ENCODE measurements at regions not wholly inside any gene's neighbourhood (a gene's known extent, or its start where the extent isn't known, plus 50 kb on each side); places are given as distances from the start of the nearest gene placed in this dataset.

- peak overlapping the region in 1 of 2 experiments; percentile 47; a peak in 1 of 4 replicates for H3K4me2 ChIP-seq (ENCODE audit: insufficient read depth in 1 of 2, low read depth in 2 of 2, low read length in 2 of 2)
- H3K79me2 ChIP-seq (ENCODE audit: control insufficient read depth in 1 of 2, insufficient read depth in 2 of 2, low read length in 2 of 2): no peaks in the 10 kb centered on the region
- H2AFZ ChIP-seq (ENCODE audit: low read length): no peak overlapping the region
- peak overlapping the region; percentile 73 for H2BK12ac ChIP-seq (ENCODE audit: low read depth, low read length)
- H2BK120ac ChIP-seq (replicated peaks; ENCODE audit: low read depth, low read length): peak overlapping the region; percentile 74
- H3K23ac ChIP-seq (ENCODE audit: insufficient read length): no peak overlapping the region
- H3K4me3 ChIP-seq (ENCODE audit: extremely low read depth in 1 of 4, insufficient read depth in 2 of 4, low read depth in 3 of 4, low read length in 4 of 4): peak overlapping the region in 1 of 4 experiments; percentile 30; a peak in 1 of 8 replicates
- no peaks in the 10 kb centered on the region for H3K9me3 ChIP-seq (ENCODE audit: insufficient read depth in 2 of 2, low read depth in 1 of 2, low read length in 1 of 2)
- no peaks in the 10 kb centered on the region for H3K36me3 ChIP-seq (ENCODE audit: control insufficient read depth in 2 of 4, insufficient read depth in 4 of 4, low read length in 3 of 4)
- peak overlapping the region; percentile 62 for H4K91ac ChIP-seq (replicated peaks; ENCODE audit: insufficient read length, low read length)
- H3K18ac ChIP-seq (ENCODE audit: extremely low read depth, low read length): no peak overlapping the region
- peak overlapping the region; percentile 38; the same call in 1 of the 2 replicates for H2BK5ac ChIP-seq (ENCODE audit: low read depth, low read length)
- H3K23me2 ChIP-seq (ENCODE audit: low read depth, low read length): no peaks in the 10 kb centered on the region; the same call in 1 of the 2 replicates
- H4K20me1 ChIP-seq (replicated peaks in 1 of 2; ENCODE audit: control insufficient read depth in 1 of 2, insufficient read depth in 2 of 2, low read length in 2 of 2): no peaks in the 10 kb centered on the region
- DNase-seq (ENCODE audit: low read depth in 1 of 2, low spot score in 2 of 2): no peak
- ChIA-PET POLR2A (ENCODE audit: partially characterized antibody) (no interaction called here), CTCF (ENCODE audit: partially characterized antibody) (interaction anchor here (0.6 to 6.1 kb wide), 3 partner anchors 49 to 745 kb away, joined by 3 to 55 read pairs (median 3); no protein-coding TSS in a partner anchor)
- H4K5ac ChIP-seq (ENCODE audit: insufficient read length, low read depth, low read length): no peak overlapping the region
- no peaks in the 10 kb centered on the region for H3K79me1 ChIP-seq (ENCODE audit: low read depth, low read length)
- no peak for FAIRE-seq
- no peak overlapping the region for H3K9ac ChIP-seq (replicated peaks in 1 of 4; ENCODE audit: extremely low read depth in 1 of 4, low read depth in 3 of 4, low read length in 3 of 4)
- H3K4me1 ChIP-seq (replicated peaks in 1 of 4; ENCODE audit: control insufficient read depth in 3 of 4, insufficient read depth in 4 of 4, low read length in 3 of 4): peaks cover 6 to 26% (median 10%) of the 10 kb centered on the region in 4 experiments
- TF ChIP-seq POU5F1 (IDR thresholded peaks at IDR 0.05; ENCODE audit: low read depth, low read length): no peak
- TF ChIP-seq KDM1A (IDR thresholded peaks at IDR 0.05; ENCODE audit: borderline replicate concordance, low read length): no peak
- TF ChIP-seq CEBPB (IDR thresholded peaks at IDR 0.05; ENCODE audit: low read depth, low read length): no peak
- TF ChIP-seq CHD2 (IDR thresholded peaks at IDR 0.05; ENCODE audit: low read length): no peak
- no peak for TF ChIP-seq CTBP2 (IDR thresholded peaks at IDR 0.05; ENCODE audit: borderline replicate concordance, insufficient read depth, insufficient read length, low read length)
- no peak for TF ChIP-seq POLR2AphosphoS5 (IDR thresholded peaks at IDR 0.05; ENCODE audit: low read depth, low read length)
- TF ChIP-seq TAF1 (IDR thresholded peaks at IDR 0.05; ENCODE audit: low read depth, low read length): no peak
- no peak for TF ChIP-seq GABPA (IDR thresholded peaks at IDR 0.05; ENCODE audit: borderline replicate concordance, insufficient read depth, low read length)
- H3K56ac ChIP-seq (replicated peaks; ENCODE audit: insufficient read length, low read depth, low read length): no peak overlapping the region
- no peak overlapping the region for H4K8ac ChIP-seq (ENCODE audit: extremely low read depth, insufficient read depth, low read length)
- H2BK20ac ChIP-seq (ENCODE audit: low read length): 0 out of 2 replicates have a peak overlapping the region, but pooled peaks have one; percentile 62
- 78% methylated on average over 9 of the region's 9 CpGs; no CpG with 5 or more reads in 1 of the 2 experiments for WGBS, 2 experiments (ENCODE audit: extremely low coverage in 1 of 2, insufficient coverage in 1 of 2, insufficient read length in 1 of 2, insufficient replicate concordance in 2 of 2, low coverage in 1 of 2, low lambda C conversion rate in 2 of 2, missing lambda C conversion rate in 1 of 2)
- H3K14ac ChIP-seq (ENCODE audit: insufficient read length): no peak overlapping the region
- H3K27me3 ChIP-seq (replicated peaks in 1 of 4; ENCODE audit: control insufficient read depth in 3 of 4, extremely low read depth in 1 of 4, insufficient read depth in 3 of 4, low read length in 3 of 4): peaks cover 0 to 11% (median 2%) of the 10 kb centered on the region in 4 experiments; a peak in 5 of 7 replicates
- H2AK5ac ChIP-seq (ENCODE audit: low read depth, low read length): peak overlapping the region; percentile 1; the same call in 1 of the 2 replicates
- no peak overlapping the region for H2BK15ac ChIP-seq (ENCODE audit: low read length)
- H3K27ac ChIP-seq (ENCODE audit: low read depth, low read length): no peak overlapping the region
- no peak overlapping the region for H3K4ac ChIP-seq (replicated peaks; ENCODE audit: insufficient read length, low read depth, low read length)
These were observed 224.4 kb downstream of the C7orf25 start for GRCh38 chr7:42687211-42688055.

Measured in H1 (cell line).